Hepatocyte (in vitro differentiated cells): ENCODE measurements at regions not wholly inside any gene's neighbourhood (a gene's known extent, or its start where the extent isn't known, plus 50 kb on each side); places are given as distances from the start of the nearest gene placed in this dataset.

Experiments used
- EZH2phosphoT487 ChIP-seq: fragments of 200-600 bp; sonication (generic); IDR thresholded peaks from one replicate; pipeline ENCODE4 v1.6.1; 2018; ENCODE audit warnings: antibody characterized with exemption, mild to moderate bottlenecking, low read depth, moderate library complexity; ENCODE audit not compliant: unreplicated experiment, severe bottlenecking
- TF ChIP-seq, protein P1 (sequence below): fragments of 200-600 bp; sonication (generic); IDR thresholded peaks from 2 replicates; pipeline ENCODE4 v1.5.1; 2016; ENCODE audit warnings: antibody characterized with exemption, mild to moderate bottlenecking; ENCODE audit not compliant: poor library complexity

DNA sequence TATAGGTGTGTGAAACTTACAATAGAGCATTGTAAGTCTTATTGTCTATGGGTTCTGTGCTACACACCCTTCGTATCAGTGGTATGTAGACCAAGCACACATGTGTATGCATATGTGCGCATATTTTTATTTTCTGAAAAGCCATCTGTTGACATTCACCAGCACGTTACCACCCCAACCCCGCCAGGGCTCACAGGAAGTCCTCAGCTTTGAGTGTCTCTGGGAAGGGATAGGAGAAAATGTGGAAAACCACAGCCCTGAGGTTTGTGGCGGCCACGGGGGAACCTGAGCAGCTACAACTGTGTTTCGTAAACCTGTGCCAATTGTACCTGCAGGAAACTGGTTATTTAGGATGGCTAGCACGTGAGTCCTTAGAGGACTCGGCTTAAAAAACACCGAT lies 123.3 kb upstream of the PHACTR3 start:
- TF ChIP-seq EZH2phosphoT487: no peak
- TF ChIP-seq, protein P1, sequence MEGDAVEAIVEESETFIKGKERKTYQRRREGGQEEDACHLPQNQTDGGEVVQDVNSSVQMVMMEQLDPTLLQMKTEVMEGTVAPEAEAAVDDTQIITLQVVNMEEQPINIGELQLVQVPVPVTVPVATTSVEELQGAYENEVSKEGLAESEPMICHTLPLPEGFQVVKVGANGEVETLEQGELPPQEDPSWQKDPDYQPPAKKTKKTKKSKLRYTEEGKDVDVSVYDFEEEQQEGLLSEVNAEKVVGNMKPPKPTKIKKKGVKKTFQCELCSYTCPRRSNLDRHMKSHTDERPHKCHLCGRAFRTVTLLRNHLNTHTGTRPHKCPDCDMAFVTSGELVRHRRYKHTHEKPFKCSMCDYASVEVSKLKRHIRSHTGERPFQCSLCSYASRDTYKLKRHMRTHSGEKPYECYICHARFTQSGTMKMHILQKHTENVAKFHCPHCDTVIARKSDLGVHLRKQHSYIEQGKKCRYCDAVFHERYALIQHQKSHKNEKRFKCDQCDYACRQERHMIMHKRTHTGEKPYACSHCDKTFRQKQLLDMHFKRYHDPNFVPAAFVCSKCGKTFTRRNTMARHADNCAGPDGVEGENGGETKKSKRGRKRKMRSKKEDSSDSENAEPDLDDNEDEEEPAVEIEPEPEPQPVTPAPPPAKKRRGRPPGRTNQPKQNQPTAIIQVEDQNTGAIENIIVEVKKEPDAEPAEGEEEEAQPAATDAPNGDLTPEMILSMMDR: no peak
